CD14-positive monocyte (primary cell): ENCODE measurements at regions not wholly inside any gene's neighbourhood (a gene's known extent, or its start where the extent isn't known, plus 50 kb on each side); places are given as distances from the start of the nearest gene placed in this dataset.

Experiments used
- DNase-seq, 3 donors: peaks; one replicate each; pipeline ENCODE4 v3.0.0-alpha.2; 2011 to 2022
- H2AFZ ChIP-seq: 2 replicates; pipeline ENCODE4 v1.6.0; 2012; ENCODE audit warnings: mild to moderate bottlenecking, low read depth, low read length, inconsistent platforms; ENCODE audit not compliant: insufficient read depth, poor library complexity, severe bottlenecking
- H3K27ac ChIP-seq, 2 donors: 1 replicate in 1 of 2; 2 replicates in 1 of 2; pipeline ENCODE4 v1.5.1; 2012 to 2013; ENCODE audit warnings: low read length in 2 of 2, control low read depth in 1 of 2, inconsistent platforms in 1 of 2, low read depth in 1 of 2, mild to moderate bottlenecking in 1 of 2
- H3K27me3 ChIP-seq, 2 donors: one replicate each; pipeline versions ENCODE4 v1.6.0 to v1.6.1; 2011 to 2013; ENCODE audit warnings: low read length in 2 of 2; ENCODE audit not compliant: control insufficient read depth in 2 of 2, insufficient read depth in 2 of 2
- H3K36me3 ChIP-seq, 2 donors: replicated peaks in 1 of 2; 1 replicate in 1 of 2; 2 replicates in 1 of 2; pipeline versions ENCODE4 v1.5.1 to v1.6.1; 2012 to 2013; ENCODE audit warnings: low read length in 2 of 2, control low read depth in 1 of 2, inconsistent platforms in 1 of 2, mild to moderate bottlenecking in 1 of 2; ENCODE audit not compliant: insufficient read depth in 2 of 2, control insufficient read depth in 1 of 2
- H3K4me1 ChIP-seq, 2 donors: 1 replicate in 1 of 2; 2 replicates in 1 of 2; pipeline versions ENCODE4 v1.5.1 to v1.6.1; 2012 to 2013; ENCODE audit warnings: low read length in 2 of 2, control low read depth in 1 of 2, inconsistent platforms in 1 of 2, mild to moderate bottlenecking in 1 of 2, moderate library complexity in 1 of 2; ENCODE audit not compliant: insufficient read depth in 2 of 2, control insufficient read depth in 1 of 2
- H3K4me2 ChIP-seq: replicated peaks from 2 replicates; pipeline ENCODE3; 2012; ENCODE audit warnings: low read length, moderate library complexity, mild to moderate bottlenecking; ENCODE audit not compliant: poor library complexity, severe bottlenecking; ENCODE audit errors: extremely low read depth
- H3K4me3 ChIP-seq, 3 experiments: fragments of 200-600 bp in 1 of 3; sonication (generic) in 1 of 3; replicated peaks in 1 of 3; 1 replicate in 2 of 3; 2 replicates in 1 of 3; pipeline ENCODE4 v1.5.1; 2011 to 2013; ENCODE audit warnings: low read length in 3 of 3, mild to moderate bottlenecking in 3 of 3, control low read depth in 2 of 3, low read depth in 2 of 3, inconsistent platforms in 1 of 3, moderate library complexity in 1 of 3
- H3K79me2 ChIP-seq: 2 replicates; pipeline ENCODE4 v1.6.0; 2012; ENCODE audit warnings: mild to moderate bottlenecking, control low read depth, inconsistent platforms, low read length, moderate library complexity; ENCODE audit not compliant: insufficient read depth
- H3K9ac ChIP-seq: 2 replicates; pipeline ENCODE4 v1.6.0; 2017; ENCODE audit warnings: low read length, mild to moderate bottlenecking; ENCODE audit not compliant: insufficient read depth, poor library complexity, severe bottlenecking
- H3K9me3 ChIP-seq, 2 donors: replicated peaks in 1 of 2; 1 replicate in 1 of 2; 2 replicates in 1 of 2; pipeline versions ENCODE4 v1.5.1 to v1.6.1; 2012 to 2013; ENCODE audit warnings: low read length in 2 of 2, control low read depth in 1 of 2; ENCODE audit not compliant: control insufficient read depth in 1 of 2, insufficient read depth in 1 of 2
- H4K20me1 ChIP-seq: 2 replicates; pipeline ENCODE4 v1.6.0; 2012; ENCODE audit warnings: mild to moderate bottlenecking, low read length, control low read depth, moderate library complexity; ENCODE audit not compliant: insufficient read depth
- H3K27ac Mint-ChIP-seq, 7 donors: one replicate each; pipeline ENCODE4 v1.8.0; 2020; ENCODE audit warnings: mild to moderate bottlenecking in 7 of 7, mixed read lengths in 7 of 7, moderate library complexity in 6 of 7, inconsistent platforms in 2 of 7
- H3K27me3 Mint-ChIP-seq, 3 donors: one replicate each; pipeline ENCODE4 v1.8.0; 2021 to 2022; ENCODE audit warnings: low read depth in 3 of 3, mild to moderate bottlenecking in 3 of 3, mixed read lengths in 3 of 3, moderate library complexity in 3 of 3, inconsistent platforms in 1 of 3
- H3K36me3 Mint-ChIP-seq, 2 donors: one replicate each; pipeline ENCODE4 v1.8.0; 2020; ENCODE audit warnings: mixed read lengths in 2 of 2, inconsistent platforms in 1 of 2, mild to moderate bottlenecking in 1 of 2
- H3K4me1 Mint-ChIP-seq: one replicate; pipeline ENCODE4 v1.8.0; 2020; ENCODE audit warnings: mild to moderate bottlenecking, mixed read lengths
- H3K4me3 Mint-ChIP-seq, 2 donors: one replicate each; pipeline ENCODE4 v1.8.0; 2020; ENCODE audit warnings: mild to moderate bottlenecking in 2 of 2, mixed read lengths in 2 of 2, moderate library complexity in 1 of 2
- H3K9me3 Mint-ChIP-seq, 7 donors: one replicate each; pipeline ENCODE4 v1.8.0; 2020 to 2022; ENCODE audit warnings: mixed read lengths in 7 of 7, mild to moderate bottlenecking in 6 of 7, moderate library complexity in 6 of 7, inconsistent platforms in 2 of 7
- CTCF ChIP-seq: fragments of 200-600 bp; IDR thresholded peaks from one replicate; pipeline ENCODE4 v1.8.0; 2022; ENCODE audit warnings: antibody characterized with exemption, mild to moderate bottlenecking
- WGBS: methylation state at CpG from one replicate; pipeline ENCODE4 v1.1.5; 2013; ENCODE audit warnings: missing lambda C conversion rate; ENCODE audit not compliant: insufficient coverage; 5-methylcytosine and 5-hydroxymethylcytosine counted together
- intact Hi-C, 2 donors: fragments of 100-400 bp; cut with micrococcal nuclease; formaldehyde crosslinking; loops; one replicate each; pipeline versions ENCODE4 v1.15.0 to v1.15.1; 2023

GRCh38 chr1:245055752-245056151, 99.0 kb upstream of the KIF26B start:
- Histone ChIP-seq H3K4me3 (peak overlapping the region in 1 of 3 experiments; percentile 72), H3K27ac (peak overlapping the region; percentile 38 to 48), H3K9me3 (no peaks in the 10 kb centered on the region), H3K4me2 (no peak overlapping the region), H3K4me1 (peaks cover 71 to 73% of the 10 kb centered on the region in 2 donors), H3K27me3 (no peaks in the 10 kb centered on the region), H2AFZ (no peak overlapping the region), H3K36me3 (peaks cover 0 to 2% of the 10 kb centered on the region in 2 donors), H3K79me2 (peaks cover 15% of the 10 kb centered on the region), H3K9ac (no peak overlapping the region), H4K20me1 (no peaks in the 10 kb centered on the region)
- Mint-ChIP-seq H3K36me3 (peaks cover 13 to 19% of the 10 kb centered on the region in 2 donors), H3K9me3 (no peaks in the 10 kb centered on the region), H3K27ac (peak overlapping the region; percentile 78 to 97 (median 90)), H3K4me3 (no peak overlapping the region), H3K27me3 (no peaks in the 10 kb centered on the region), H3K4me1 (peaks cover 71% of the 10 kb centered on the region)
- WGBS: no CpG with 5 or more reads among the region's 4 CpGs
- intact Hi-C loops: loop anchor here (10.0 kb wide), 2 partner anchors 81 to 191 kb away; partner anchors contain the start of gene HNRNPU (in 1 of the 2)
- no peak for TF ChIP-seq CTCF
- no peak for DNase-seq

GRCh38 chr1:245054507-245055270, 100.1 kb upstream of the KIF26B start:
- H3K36me3 Mint-ChIP-seq: peaks cover 3 to 9% of the 10 kb centered on the region in 2 donors
- H3K4me1 ChIP-seq: peaks cover 73 to 74% of the 10 kb centered on the region in 2 donors
- peak overlapping the region; percentile 75 for H3K4me2 ChIP-seq
- peak; percentile 42 to 72 (median 69) for DNase-seq
- peaks cover 73% of the 10 kb centered on the region for H3K4me1 Mint-ChIP-seq
- H3K9me3 Mint-ChIP-seq: no peaks in the 10 kb centered on the region
- peaks cover 15% of the 10 kb centered on the region for H3K79me2 ChIP-seq
- no peaks in the 10 kb centered on the region for H3K27me3 ChIP-seq
- intact Hi-C loops: loop anchor here (10.0 kb wide), 2 partner anchors 80 to 190 kb away; partner anchors contain the start of gene HNRNPU (in 1 of the 2)
- H4K20me1 ChIP-seq: no peaks in the 10 kb centered on the region
- peak overlapping the region; percentile 87 to 89 for H3K4me3 Mint-ChIP-seq
- H3K27me3 Mint-ChIP-seq: no peaks in the 10 kb centered on the region
- H3K4me3 ChIP-seq: peak overlapping the region; percentile 39 to 72 (median 50)
- H2AFZ ChIP-seq: peak overlapping the region; percentile 76
- WGBS: 0% methylated on average over 10 of the region's 11 CpGs
- peak overlapping the region; percentile 19 for H3K9ac ChIP-seq
- TF ChIP-seq CTCF: no peak
- H3K9me3 ChIP-seq: no peaks in the 10 kb centered on the region
- peak overlapping the region; percentile 90 to 97 (median 97) for H3K27ac Mint-ChIP-seq
- H3K27ac ChIP-seq: peak overlapping the region; percentile 65 to 85
- H3K36me3 ChIP-seq: no peaks in the 10 kb centered on the region
